PFSK-1 (cell line): ENCODE measurements at regions not wholly inside any gene's neighbourhood (a gene's known extent, or its start where the extent isn't known, plus 50 kb on each side); places are given as distances from the start of the nearest gene placed in this dataset.

Source experiments
- FOXP2 ChIP-seq: optimal IDR thresholded peaks from 2 replicates; pipeline ENCODE3; 2011; ENCODE audit warnings: borderline replicate concordance, control low read depth, inconsistent platforms; ENCODE audit not compliant: insufficient read depth; ENCODE audit errors: extremely low read length, extremely low read depth
- POLR2AphosphoS5 ChIP-seq: IDR thresholded peaks from 2 replicates; pipeline ENCODE4 v1.6.1; 2012; ENCODE audit warnings: low read depth, mild to moderate bottlenecking, control low read depth, low read length, moderate library complexity
- SIN3A ChIP-seq: IDR thresholded peaks from 2 replicates; pipeline ENCODE4 v1.6.1; 2012; ENCODE audit warnings: mild to moderate bottlenecking, low read length, moderate library complexity, borderline replicate concordance; ENCODE audit not compliant: insufficient read depth
- TAF1 ChIP-seq: IDR thresholded peaks from 2 replicates; pipeline ENCODE4 v1.6.1; 2012; ENCODE audit warnings: low read length, control low read depth, borderline replicate concordance; ENCODE audit not compliant: insufficient read depth
- TF ChIP-seq, protein P1 (sequence below), 2 experiments: IDR thresholded peaks; 2 replicates each; pipeline versions ENCODE4 v1.6.1 to v1.8.0; 2011 to 2012; ENCODE audit warnings: low read depth in 2 of 2, low read length in 2 of 2, control low read depth in 1 of 2, inconsistent platforms in 1 of 2, mild to moderate bottlenecking in 1 of 2, moderate library complexity in 1 of 2; ENCODE audit not compliant: insufficient read depth in 1 of 2

DNA sequence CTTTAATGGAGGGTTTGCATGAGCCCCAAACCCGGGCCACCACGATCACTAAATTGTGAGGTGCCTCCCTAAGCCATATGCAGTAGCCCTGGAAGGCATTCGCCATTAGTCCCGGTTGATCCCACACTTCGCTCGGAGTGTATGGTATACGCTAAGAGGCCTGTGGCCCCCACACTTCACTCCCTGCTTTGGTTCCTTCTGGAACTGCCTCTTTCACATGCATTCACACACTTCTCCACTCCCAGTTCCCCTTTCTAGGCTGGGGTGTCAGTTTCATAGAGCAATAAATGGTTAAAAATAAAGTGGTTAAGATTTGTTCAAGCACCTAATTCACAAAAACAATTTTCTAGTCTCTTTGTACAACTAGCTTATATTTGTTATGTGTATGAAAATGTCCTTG lies 212.1 kb upstream of the KCND2 start:
- TF ChIP-seq FOXP2 (no peak), POLR2AphosphoS5 (no peak), TAF1 (no peak), SIN3A (no peak)
- TF ChIP-seq, protein P1, sequence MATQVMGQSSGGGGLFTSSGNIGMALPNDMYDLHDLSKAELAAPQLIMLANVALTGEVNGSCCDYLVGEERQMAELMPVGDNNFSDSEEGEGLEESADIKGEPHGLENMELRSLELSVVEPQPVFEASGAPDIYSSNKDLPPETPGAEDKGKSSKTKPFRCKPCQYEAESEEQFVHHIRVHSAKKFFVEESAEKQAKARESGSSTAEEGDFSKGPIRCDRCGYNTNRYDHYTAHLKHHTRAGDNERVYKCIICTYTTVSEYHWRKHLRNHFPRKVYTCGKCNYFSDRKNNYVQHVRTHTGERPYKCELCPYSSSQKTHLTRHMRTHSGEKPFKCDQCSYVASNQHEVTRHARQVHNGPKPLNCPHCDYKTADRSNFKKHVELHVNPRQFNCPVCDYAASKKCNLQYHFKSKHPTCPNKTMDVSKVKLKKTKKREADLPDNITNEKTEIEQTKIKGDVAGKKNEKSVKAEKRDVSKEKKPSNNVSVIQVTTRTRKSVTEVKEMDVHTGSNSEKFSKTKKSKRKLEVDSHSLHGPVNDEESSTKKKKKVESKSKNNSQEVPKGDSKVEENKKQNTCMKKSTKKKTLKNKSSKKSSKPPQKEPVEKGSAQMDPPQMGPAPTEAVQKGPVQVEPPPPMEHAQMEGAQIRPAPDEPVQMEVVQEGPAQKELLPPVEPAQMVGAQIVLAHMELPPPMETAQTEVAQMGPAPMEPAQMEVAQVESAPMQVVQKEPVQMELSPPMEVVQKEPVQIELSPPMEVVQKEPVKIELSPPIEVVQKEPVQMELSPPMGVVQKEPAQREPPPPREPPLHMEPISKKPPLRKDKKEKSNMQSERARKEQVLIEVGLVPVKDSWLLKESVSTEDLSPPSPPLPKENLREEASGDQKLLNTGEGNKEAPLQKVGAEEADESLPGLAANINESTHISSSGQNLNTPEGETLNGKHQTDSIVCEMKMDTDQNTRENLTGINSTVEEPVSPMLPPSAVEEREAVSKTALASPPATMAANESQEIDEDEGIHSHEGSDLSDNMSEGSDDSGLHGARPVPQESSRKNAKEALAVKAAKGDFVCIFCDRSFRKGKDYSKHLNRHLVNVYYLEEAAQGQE (IDR thresholded peaks at IDR 0.05; ENCODE audit: insufficient read depth in 1 of 2, low read depth in 2 of 2, low read length in 2 of 2), result no peak

DNA sequence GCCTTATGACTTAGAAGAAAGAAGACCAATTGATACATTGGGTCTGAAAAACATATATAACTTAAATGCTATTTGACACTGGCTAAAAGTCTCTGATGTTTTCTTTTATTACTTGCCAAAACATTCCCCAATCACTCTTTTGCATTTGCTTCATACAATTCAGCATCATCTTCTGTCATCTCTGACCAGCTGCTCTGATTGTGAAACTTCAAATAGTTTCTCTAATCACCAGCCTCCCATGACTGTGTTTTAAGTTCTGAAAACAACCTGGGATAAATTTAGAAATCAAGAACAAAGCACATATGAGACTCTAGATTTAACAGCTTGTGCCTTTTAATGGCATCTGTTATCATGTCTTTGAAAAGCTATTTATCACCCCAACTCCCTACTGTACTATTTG lies 208.4 kb upstream of the KCND2 start:
- TF ChIP-seq SIN3A (no peak), FOXP2 (no peak), TAF1 (no peak), POLR2AphosphoS5 (no peak)
- TF ChIP-seq, protein P1 (IDR thresholded peaks at IDR 0.05; ENCODE audit: insufficient read depth in 1 of 2, low read depth in 2 of 2, low read length in 2 of 2), result no peak

DNA sequence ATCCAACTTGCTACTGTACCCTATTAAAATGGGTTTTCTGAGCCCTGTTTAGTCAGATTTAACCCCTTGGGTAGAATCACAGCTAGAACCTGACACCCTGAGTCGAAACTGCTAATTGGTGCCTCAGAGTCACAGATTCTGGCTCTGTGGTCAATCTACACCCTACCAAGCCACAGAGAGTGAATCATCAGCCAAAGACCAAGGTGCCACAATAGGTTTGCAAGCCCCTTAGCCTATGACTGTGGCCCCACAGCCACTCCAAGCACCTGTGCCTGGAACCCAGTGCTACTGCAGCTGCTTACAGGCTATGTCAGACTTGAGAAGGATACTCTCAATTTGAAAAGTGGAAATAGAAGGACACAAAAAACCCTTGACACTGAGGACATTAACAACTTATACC lies 202.8 kb upstream of the KCND2 start:
- TF ChIP-seq SIN3A (no peak), FOXP2 (no peak), POLR2AphosphoS5 (no peak), TAF1 (no peak)
- TF ChIP-seq, protein P1 (IDR thresholded peaks at IDR 0.05; ENCODE audit: insufficient read depth in 1 of 2, low read depth in 2 of 2, low read length in 2 of 2), result no peak

DNA sequence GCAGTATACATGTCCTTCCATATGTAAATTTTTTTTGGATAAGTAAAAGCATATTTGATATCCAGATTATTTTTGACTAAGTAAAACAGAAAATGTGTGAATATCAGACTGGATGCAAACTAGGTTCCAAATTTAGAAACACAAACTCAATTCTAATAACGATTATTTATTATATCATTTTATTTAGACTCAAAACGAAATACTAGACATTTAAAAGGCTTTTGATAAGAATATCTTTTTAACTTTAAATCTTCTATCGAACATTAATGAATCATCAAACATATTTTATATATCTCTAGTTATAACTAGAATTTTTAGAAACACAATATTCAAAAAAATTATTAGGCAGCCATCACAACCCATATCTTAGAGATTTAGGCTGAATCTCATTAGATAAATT lies 195.2 kb upstream of the KCND2 start:
- TF ChIP-seq POLR2AphosphoS5, result no peak
- TF ChIP-seq, protein P1 (IDR thresholded peaks at IDR 0.05; ENCODE audit: insufficient read depth in 1 of 2, low read depth in 2 of 2, low read length in 2 of 2), result no peak
- no peak for TF ChIP-seq SIN3A
- no peak for TF ChIP-seq FOXP2
- no peak for TF ChIP-seq TAF1

DNA sequence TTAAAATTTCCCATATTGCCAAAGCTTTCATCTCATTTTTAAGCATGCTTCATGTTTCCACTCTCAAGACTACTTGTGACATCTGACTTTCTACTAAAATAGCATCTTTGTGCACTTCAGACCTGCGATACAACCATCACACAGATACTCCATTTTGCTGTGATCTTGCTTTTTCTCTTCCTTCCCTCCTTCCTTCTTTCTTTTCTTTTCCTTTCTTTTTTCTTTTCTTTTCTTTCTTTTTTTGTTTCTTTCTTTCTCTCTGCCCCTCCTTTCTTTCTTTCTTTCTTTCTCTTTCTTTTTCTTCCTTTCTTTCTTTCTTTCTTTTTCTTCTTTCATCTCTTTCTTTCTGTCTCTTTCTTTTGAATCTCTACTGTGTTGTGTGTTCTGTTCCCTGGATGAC lies 194.0 kb upstream of the KCND2 start:
- TF ChIP-seq TAF1 (no peak), POLR2AphosphoS5 (no peak), FOXP2 (no peak), SIN3A (no peak)
- TF ChIP-seq, protein P1 (IDR thresholded peaks at IDR 0.05; ENCODE audit: insufficient read depth in 1 of 2, low read depth in 2 of 2, low read length in 2 of 2), result no peak
